ENCODE measurements at regions not wholly inside any gene's neighbourhood (a gene's known extent, or its start where the extent isn't known, plus 50 kb on each side); places are given as distances from the start of the nearest gene placed in this dataset.

DNA sequence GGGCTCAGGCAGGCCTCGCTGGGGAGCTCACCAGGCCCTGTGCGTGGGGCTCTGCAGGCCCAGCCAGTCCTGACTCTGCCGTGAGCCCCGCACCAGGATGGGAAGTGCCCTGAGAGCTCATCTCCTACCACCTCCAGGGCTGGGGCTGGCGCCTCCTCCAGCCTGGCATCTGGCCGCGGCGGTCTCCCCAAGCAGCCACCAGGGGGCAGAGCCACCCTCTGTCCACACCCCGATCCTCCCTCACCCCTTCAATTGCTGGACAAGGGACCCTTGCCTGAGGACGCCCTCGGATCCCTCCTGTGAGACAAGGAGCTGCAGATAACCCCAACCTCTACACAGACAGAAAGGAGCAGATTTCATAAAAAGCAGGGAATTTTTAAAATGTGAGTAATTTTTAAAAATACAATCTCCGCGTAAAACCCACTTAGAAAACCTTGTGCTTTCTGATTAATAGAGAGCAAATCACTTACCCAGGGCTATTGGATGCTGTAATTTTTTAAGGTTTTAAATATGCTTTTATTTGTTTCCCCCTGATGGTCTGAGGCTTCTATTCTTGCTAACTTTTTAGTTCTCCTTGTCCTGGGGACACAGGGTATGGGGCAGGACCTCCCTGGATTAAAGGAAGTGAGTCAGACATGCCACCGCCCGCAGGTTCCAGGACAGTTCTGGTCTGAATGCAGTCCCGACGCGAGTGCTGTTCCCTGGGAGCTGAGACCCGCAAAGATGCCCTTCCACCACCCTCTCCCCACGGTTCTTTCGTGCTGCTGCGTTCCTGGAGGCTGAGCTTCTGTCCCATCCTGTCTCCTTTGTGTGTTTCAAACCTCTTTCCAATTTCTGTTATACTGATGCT, 52.3 kb upstream of the CHRNA7 start:
- no peak overlapping the region for H3K9ac ChIP-seq (ENCODE audit: low read length)
- no peaks in the 10 kb centered on the region for H3K79me2 ChIP-seq (ENCODE audit: low read length)
- H4K20me1 ChIP-seq (ENCODE audit: insufficient read depth, low read length) = no peaks in the 10 kb centered on the region
- H3K36me3 ChIP-seq (replicated peaks; ENCODE audit: low read depth, low read length) = no peaks in the 10 kb centered on the region
- no peak for TF ChIP-seq EZH2phosphoT487 (IDR thresholded peaks at IDR 0.05; ENCODE audit: low read depth)
- TF ChIP-seq, protein P1, sequence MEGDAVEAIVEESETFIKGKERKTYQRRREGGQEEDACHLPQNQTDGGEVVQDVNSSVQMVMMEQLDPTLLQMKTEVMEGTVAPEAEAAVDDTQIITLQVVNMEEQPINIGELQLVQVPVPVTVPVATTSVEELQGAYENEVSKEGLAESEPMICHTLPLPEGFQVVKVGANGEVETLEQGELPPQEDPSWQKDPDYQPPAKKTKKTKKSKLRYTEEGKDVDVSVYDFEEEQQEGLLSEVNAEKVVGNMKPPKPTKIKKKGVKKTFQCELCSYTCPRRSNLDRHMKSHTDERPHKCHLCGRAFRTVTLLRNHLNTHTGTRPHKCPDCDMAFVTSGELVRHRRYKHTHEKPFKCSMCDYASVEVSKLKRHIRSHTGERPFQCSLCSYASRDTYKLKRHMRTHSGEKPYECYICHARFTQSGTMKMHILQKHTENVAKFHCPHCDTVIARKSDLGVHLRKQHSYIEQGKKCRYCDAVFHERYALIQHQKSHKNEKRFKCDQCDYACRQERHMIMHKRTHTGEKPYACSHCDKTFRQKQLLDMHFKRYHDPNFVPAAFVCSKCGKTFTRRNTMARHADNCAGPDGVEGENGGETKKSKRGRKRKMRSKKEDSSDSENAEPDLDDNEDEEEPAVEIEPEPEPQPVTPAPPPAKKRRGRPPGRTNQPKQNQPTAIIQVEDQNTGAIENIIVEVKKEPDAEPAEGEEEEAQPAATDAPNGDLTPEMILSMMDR (IDR thresholded peaks at IDR 0.05; ENCODE audit: low read depth, low read length) = peak; percentile 86
- H2AFZ ChIP-seq (ENCODE audit: low read depth, low read length) = peak overlapping the region; percentile 33; the same call in 1 of the 2 replicates
- H3K27ac ChIP-seq (ENCODE audit: low read length) = no peak overlapping the region
- H3K4me1 ChIP-seq (ENCODE audit: low read length) = no peaks in the 10 kb centered on the region
- H3K4me3 ChIP-seq (ENCODE audit: low read length) = no peak overlapping the region
- peak overlapping the region; percentile 33 for H3K4me2 ChIP-seq (ENCODE audit: low read length)
- H3K27me3 ChIP-seq (ENCODE audit: low read depth, low read length) = 0 out of 2 replicates have a peak, but pooled peaks cover 5% of the 10 kb centered on the region
- no peaks in the 10 kb centered on the region for H3K9me3 ChIP-seq (ENCODE audit: insufficient read depth, low read length)
